Caco-2 (cell line): ENCODE measurements at regions not wholly inside any gene's neighbourhood (a gene's known extent, or its start where the extent isn't known, plus 50 kb on each side); places are given as distances from the start of the nearest gene placed in this dataset.

Experiments
- BruUV-seq: library from RNA; stranded (reverse); fragments of 400-500 nt; replicated peaks from 2 replicates; lab custom pipeline; 2021; lab: Mats Ljungman, UMichigan
- CTCF ChIA-PET: fragments of 300-600 bp; sonication (Branson Sonifier 250); formaldehyde crosslinking; loops from one replicate; lab custom pipeline; 2022; ENCODE audit warnings: antibody characterized with exemption; lab: Charles Lee
- POLR2A ChIA-PET: fragments of 300-600 bp; sonication (Branson Sonifier 250); formaldehyde crosslinking; loops from one replicate; lab custom pipeline; 2022; ENCODE audit warnings: antibody characterized with exemption; lab: Charles Lee
- DNase-seq, 2 experiments: peaks; one replicate each; pipeline versions ENCODE4 v3.0.0 to v3.0.0-alpha.2; 2020 to 2022
- H3K27me3 ChIP-seq: replicated peaks from 2 replicates; pipeline ENCODE4 v1.6.0; 2011; ENCODE audit warnings: low read length; ENCODE audit not compliant: control insufficient read depth, insufficient read depth
- H3K36me3 ChIP-seq: 2 replicates; pipeline ENCODE4 v1.5.1; 2011; ENCODE audit warnings: low read length; ENCODE audit not compliant: control insufficient read depth, insufficient read depth
- H3K4me1 ChIP-seq: fragments of 250-450 bp; sonication (Bioruptor Pico); 2 replicates; pipeline ENCODE4 v1.5.1; 2020; ENCODE audit warnings: mild to moderate bottlenecking
- H3K4me3 ChIP-seq: 2 replicates; pipeline ENCODE4 v1.5.1; 2011; ENCODE audit warnings: low read depth, mild to moderate bottlenecking, control low read depth, low read length
- H3K9me3 ChIP-seq: fragments of 250-450 bp; sonication (Bioruptor Pico); 2 replicates; pipeline ENCODE4 v1.5.1; 2020; ENCODE audit warnings: mild to moderate bottlenecking, moderate library complexity
- H3K27ac Mint-ChIP-seq: one replicate; pipeline ENCODE4 v1.8.0; 2022; ENCODE audit warnings: mixed read lengths; ENCODE audit not compliant: unreplicated experiment
- H3K27me3 Mint-ChIP-seq: one replicate; pipeline ENCODE4 v1.8.0; 2022; ENCODE audit warnings: mixed read lengths; ENCODE audit not compliant: insufficient read depth, unreplicated experiment
- H3K36me3 Mint-ChIP-seq: one replicate; pipeline ENCODE4 v1.8.0; 2022; ENCODE audit warnings: mild to moderate bottlenecking, mixed read lengths; ENCODE audit not compliant: insufficient read depth, unreplicated experiment
- H3K4me1 Mint-ChIP-seq: one replicate; pipeline ENCODE4 v1.8.0; 2022; ENCODE audit warnings: low read depth, mixed read lengths; ENCODE audit not compliant: unreplicated experiment
- H3K4me3 Mint-ChIP-seq: one replicate; pipeline ENCODE4 v1.8.0; 2022; ENCODE audit warnings: mild to moderate bottlenecking, moderate library complexity, mixed read lengths; ENCODE audit not compliant: unreplicated experiment
- H3K9me3 Mint-ChIP-seq: one replicate; pipeline ENCODE4 v1.8.0; 2022; ENCODE audit warnings: mixed read lengths; ENCODE audit not compliant: unreplicated experiment
- CTCF ChIP-seq, 2 experiments: fragments of 200-600 bp in 1 of 2; IDR thresholded peaks; 1 replicate in 1 of 2; 2 replicates in 1 of 2; pipeline versions ENCODE4 v1.5.1 to v1.8.0; 2011 to 2022; ENCODE audit warnings: antibody characterized with exemption in 1 of 2, control low read depth in 1 of 2, inconsistent platforms in 1 of 2, low read depth in 1 of 2, low read length in 1 of 2, mild to moderate bottlenecking in 1 of 2, moderate library complexity in 1 of 2; ENCODE audit not compliant: insufficient read depth in 1 of 2, severe bottlenecking in 1 of 2, unreplicated experiment in 1 of 2
- intact Hi-C: fragments of 100-400 bp; cut with micrococcal nuclease; formaldehyde crosslinking; loops from one replicate; pipeline ENCODE4 v1.10.0; 2022; ENCODE audit not compliant: unreplicated experiment

- intact Hi-C loops: no loop called here
- Mint-ChIP-seq H3K4me3 (no peak overlapping the region), H3K27me3 (peaks cover 15% of the 10 kb centered on the region), H3K9me3 (no peaks in the 10 kb centered on the region), H3K4me1 (no peaks in the 10 kb centered on the region), H3K27ac (no peak overlapping the region), H3K36me3 (no peaks in the 10 kb centered on the region)
- no peaks in the 10 kb centered on the region; the same call in 1 of the 2 replicates for H3K27me3 ChIP-seq
- CTCF ChIA-PET: no interaction called here
- POLR2A ChIA-PET: no interaction called here
- BruUV-seq: no TSS peak
- H3K36me3 ChIP-seq: no peaks in the 10 kb centered on the region
- DNase-seq: no peak
- no peaks in the 10 kb centered on the region for H3K9me3 ChIP-seq
- H3K4me1 ChIP-seq: no peaks in the 10 kb centered on the region
- TF ChIP-seq CTCF (IDR thresholded peaks at IDR 0.05; ENCODE audit: insufficient read depth in 1 of 2, low read depth in 1 of 2, low read length in 1 of 2, severe bottlenecking in 1 of 2, unreplicated experiment in 1 of 2): no peak
- no peak overlapping the region for H3K4me3 ChIP-seq
Observed at GRCh38 chr10:36173364-36173763, 531.3 kb upstream of the FZD8 start.

- POLR2A ChIA-PET: no interaction called here
- Mint-ChIP-seq H3K4me1 (no peaks in the 10 kb centered on the region), H3K4me3 (no peak overlapping the region), H3K36me3 (no peaks in the 10 kb centered on the region), H3K27me3 (peaks cover 15% of the 10 kb centered on the region), H3K27ac (no peak overlapping the region), H3K9me3 (no peaks in the 10 kb centered on the region)
- Histone ChIP-seq H3K36me3 (no peaks in the 10 kb centered on the region), H3K27me3 (no peaks in the 10 kb centered on the region; the same call in 1 of the 2 replicates), H3K9me3 (no peaks in the 10 kb centered on the region), H3K4me3 (no peak overlapping the region), H3K4me1 (no peaks in the 10 kb centered on the region)
- no TSS peak for BruUV-seq
- intact Hi-C loops: no loop called here
- CTCF ChIA-PET: no interaction called here
- no peak for DNase-seq
- TF ChIP-seq CTCF (IDR thresholded peaks at IDR 0.05; ENCODE audit: insufficient read depth in 1 of 2, low read depth in 1 of 2, low read length in 1 of 2, severe bottlenecking in 1 of 2, unreplicated experiment in 1 of 2): no peak
Observed at GRCh38 chr10:36171953-36172940, 530.2 kb upstream of the FZD8 start.

GRCh38 chr10:36171556-36171952 lies 529.5 kb upstream of the FZD8 start:
- Histone ChIP-seq H3K9me3 (no peaks in the 10 kb centered on the region), H3K36me3 (no peaks in the 10 kb centered on the region), H3K27me3 (no peaks in the 10 kb centered on the region), H3K4me1 (no peaks in the 10 kb centered on the region), H3K4me3 (no peak overlapping the region)
- intact Hi-C loops: no loop called here
- no TSS peak for BruUV-seq
- Mint-ChIP-seq H3K4me3 (no peak overlapping the region), H3K9me3 (no peaks in the 10 kb centered on the region), H3K36me3 (no peaks in the 10 kb centered on the region), H3K4me1 (no peaks in the 10 kb centered on the region), H3K27ac (no peak overlapping the region), H3K27me3 (peaks cover 15% of the 10 kb centered on the region)
- DNase-seq: no peak
- no peak for TF ChIP-seq CTCF (IDR thresholded peaks at IDR 0.05; ENCODE audit: insufficient read depth in 1 of 2, low read depth in 1 of 2, low read length in 1 of 2, severe bottlenecking in 1 of 2, unreplicated experiment in 1 of 2)
- ChIA-PET CTCF (no interaction called here), POLR2A (no interaction called here)
